GM23338 (cell line): ENCODE measurements at regions not wholly inside any gene's neighbourhood (a gene's known extent, or its start where the extent isn't known, plus 50 kb on each side); places are given as distances from the start of the nearest gene placed in this dataset.

ENCODE experiments used
- ATAC-seq: fragments of 200-7000 bp; cut with Tn5 transposase; 3 replicates; pipeline ENCODE4 v1.9.1; 2020
- DNase-seq: peaks from one replicate; pipeline ENCODE4 v3.0.0-alpha.2; 2015; ENCODE audit warnings: low spot score
- H2AFZ ChIP-seq: fragments of 200-600 bp; sonication (generic); 2 replicates; pipeline ENCODE4 v1.8.0; 2016; ENCODE audit warnings: antibody characterized with exemption, mild to moderate bottlenecking, moderate library complexity
- H3F3A ChIP-seq: fragments of 200-600 bp; sonication (generic); replicated peaks from 2 replicates; pipeline ENCODE4 v1.8.0; 2017; ENCODE audit warnings: antibody characterized with exemption, mixed run types, low read depth
- H3K27ac ChIP-seq: fragments of 200-600 bp; sonication (generic); 2 replicates; pipeline ENCODE4 v1.6.1; 2016; ENCODE audit warnings: low read depth
- H3K27me3 ChIP-seq: fragments of 200-600 bp; sonication (generic); 2 replicates; pipeline ENCODE4 v1.8.0; 2016; ENCODE audit warnings: mild to moderate bottlenecking, mixed run types, moderate library complexity; ENCODE audit not compliant: insufficient read depth
- H3K36me3 ChIP-seq: fragments of 200-600 bp; sonication (generic); 2 replicates; pipeline ENCODE4 v1.8.0; 2016; ENCODE audit warnings: mild to moderate bottlenecking; ENCODE audit not compliant: insufficient read depth
- H3K4me1 ChIP-seq: fragments of 200-600 bp; sonication (generic); 2 replicates; pipeline ENCODE4 v1.8.0; 2016; ENCODE audit warnings: mild to moderate bottlenecking, moderate library complexity; ENCODE audit not compliant: insufficient read depth
- H3K4me2 ChIP-seq: fragments of 200-600 bp; sonication (generic); 2 replicates; pipeline ENCODE4 v1.7.1; 2017; ENCODE audit warnings: mixed run types
- H3K4me3 ChIP-seq: fragments of 200-600 bp; sonication (generic); 2 replicates; pipeline ENCODE4 v1.6.1; 2016; ENCODE audit warnings: mixed run types
- H3K79me2 ChIP-seq: fragments of 200-600 bp; sonication (generic); replicated peaks from 2 replicates; pipeline ENCODE4 v1.8.0; 2017; ENCODE audit warnings: mild to moderate bottlenecking; ENCODE audit not compliant: insufficient read depth
- H3K9me2 ChIP-seq: fragments of 200-600 bp; sonication (generic); 2 replicates; pipeline ENCODE4 v1.8.0; 2017; ENCODE audit not compliant: insufficient read depth
- H4K20me1 ChIP-seq: fragments of 200-600 bp; sonication (generic); replicated peaks from 2 replicates; pipeline ENCODE4 v1.8.0; 2017; ENCODE audit warnings: mild to moderate bottlenecking; ENCODE audit not compliant: insufficient read depth
- H3K27ac Mint-ChIP-seq: 2 replicates; pipeline ENCODE4 v1.8.0; 2020; ENCODE audit warnings: inconsistent platforms, mild to moderate bottlenecking, moderate library complexity, mixed read lengths
- H3K27me3 Mint-ChIP-seq: 3 replicates; pipeline ENCODE4 v1.8.0; 2022; ENCODE audit warnings: low read depth, mild to moderate bottlenecking, moderate library complexity, mixed read lengths, inconsistent platforms; ENCODE audit not compliant: insufficient read depth, poor library complexity
- H3K36me3 Mint-ChIP-seq: 3 replicates; pipeline ENCODE4 v1.8.0; 2021; ENCODE audit warnings: low read depth, mild to moderate bottlenecking, inconsistent platforms, moderate library complexity, mixed read lengths
- H3K4me1 Mint-ChIP-seq: 3 replicates; pipeline ENCODE4 v1.8.0; 2020; ENCODE audit warnings: mild to moderate bottlenecking, inconsistent platforms, mixed read lengths
- H3K4me3 Mint-ChIP-seq: 3 replicates; pipeline ENCODE4 v1.8.0; 2021; ENCODE audit warnings: moderate library complexity, mild to moderate bottlenecking, inconsistent platforms, mixed read lengths
- H3K9me3 Mint-ChIP-seq: 3 replicates; pipeline ENCODE4 v1.8.0; 2020; ENCODE audit warnings: moderate library complexity, mild to moderate bottlenecking, inconsistent platforms, mixed read lengths
- CREB1 ChIP-seq: fragments of 250-450 bp; sonication (Bioruptor Pico); IDR thresholded peaks from 2 replicates; pipeline ENCODE4 v1.5.0; 2020; ENCODE audit warnings: low read depth, mild to moderate bottlenecking, moderate library complexity
- CTCF ChIP-seq, 2 experiments: fragments of 200-600 bp in 1 of 2; sonication (generic) in 1 of 2; conservative IDR thresholded peaks; 2 replicates each; pipeline versions ENCODE4 v1.5.1 to v1.6.1; 2016 to 2017; ENCODE audit warnings: antibody characterized with exemption in 2 of 2, low read depth in 2 of 2, mild to moderate bottlenecking in 2 of 2, moderate library complexity in 1 of 2
- EZH2 ChIP-seq: fragments of 200-600 bp; sonication (generic); IDR thresholded peaks from one replicate; pipeline ENCODE4 v1.8.0; 2017; ENCODE audit warnings: antibody characterized with exemption, mild to moderate bottlenecking, low read depth; ENCODE audit not compliant: unreplicated experiment
- NANOG ChIP-seq: IDR thresholded peaks from 2 replicates; pipeline ENCODE4 v1.6.1; 2016; ENCODE audit warnings: antibody characterized with exemption, borderline replicate concordance
- REST ChIP-seq: IDR thresholded peaks from one replicate; pipeline ENCODE4 v1.6.1; 2018; ENCODE audit warnings: antibody characterized with exemption; ENCODE audit not compliant: unreplicated experiment
- STAT1 ChIP-seq: IDR thresholded peaks from one replicate; pipeline ENCODE4 v1.6.1; 2016; ENCODE audit warnings: antibody characterized with exemption; ENCODE audit not compliant: unreplicated experiment
- ZNF462 ChIP-seq: fragments of 250-450 bp; sonication (Bioruptor Pico); IDR thresholded peaks from 2 replicates; pipeline ENCODE4 v1.5.0; 2020; ENCODE audit warnings: mild to moderate bottlenecking, moderate library complexity

- no peak overlapping the region for H2AFZ ChIP-seq
- Mint-ChIP-seq H3K4me1 (peaks cover 13% of the 10 kb centered on the region), H3K27ac (no peak overlapping the region), H3K9me3 (peaks cover 17% of the 10 kb centered on the region), H3K4me3 (no peak overlapping the region), H3K36me3 (peaks cover 21% of the 10 kb centered on the region), H3K27me3 (no peaks in the 10 kb centered on the region)
- no peak for DNase-seq
- no peak for ATAC-seq
- H3K79me2 ChIP-seq: no peaks in the 10 kb centered on the region
- H3F3A ChIP-seq: no peaks in the 10 kb centered on the region
- no peak overlapping the region for H3K4me3 ChIP-seq
- no peaks in the 10 kb centered on the region for H4K20me1 ChIP-seq
- no peak for TF ChIP-seq CREB1 (CRISPR knock-in tag)
- no peak for TF ChIP-seq EZH2
- no peak for TF ChIP-seq CTCF (conservative IDR thresholded peaks at IDR 0.05; ENCODE audit: low read depth in 2 of 2)
- no peak for TF ChIP-seq STAT1
- no peak for TF ChIP-seq NANOG
- no peaks in the 10 kb centered on the region for H3K9me2 ChIP-seq
- H3K4me1 ChIP-seq: peaks cover 16% of the 10 kb centered on the region
- H3K27ac ChIP-seq: no peak overlapping the region
- H3K27me3 ChIP-seq: no peaks in the 10 kb centered on the region
- H3K36me3 ChIP-seq: peaks cover 7% of the 10 kb centered on the region; the same call in 1 of the 2 replicates
- H3K4me2 ChIP-seq: no peak overlapping the region
Observed at GRCh38 chr7:81407094-81407493, 362.8 kb downstream of the HGF start.

GRCh38 chr7:81404669-81405068 is 365.2 kb downstream of the HGF start:
- H3K9me2 ChIP-seq: no peaks in the 10 kb centered on the region
- H3K4me1 ChIP-seq: no peaks in the 10 kb centered on the region
- H3K9me3 Mint-ChIP-seq: peaks cover 17% of the 10 kb centered on the region
- DNase-seq (peak; percentile 71), ATAC-seq (0 out of 3 replicates have a peak, but pooled peaks have one; percentile 28)
- H3K27ac Mint-ChIP-seq: no peak overlapping the region
- no peak overlapping the region for H3K4me3 Mint-ChIP-seq
- H3F3A ChIP-seq: no peaks in the 10 kb centered on the region
- TF ChIP-seq CREB1 (CRISPR knock-in tag) (no peak), ZNF462 (CRISPR knock-in tag) (0 out of 2 replicates have a peak, but pooled peaks have one; percentile 2), REST (no peak), EZH2 (no peak)
- H3K27ac ChIP-seq: no peak overlapping the region
- no peak overlapping the region for H3K4me3 ChIP-seq
- H2AFZ ChIP-seq: no peak overlapping the region
- no peaks in the 10 kb centered on the region for H3K27me3 Mint-ChIP-seq
- H3K4me2 ChIP-seq: no peak overlapping the region
- H3K36me3 Mint-ChIP-seq: peaks cover 21% of the 10 kb centered on the region
- no peaks in the 10 kb centered on the region for H3K4me1 Mint-ChIP-seq
- H3K27me3 ChIP-seq: no peaks in the 10 kb centered on the region
- no peaks in the 10 kb centered on the region for H4K20me1 ChIP-seq
- peaks cover 7% of the 10 kb centered on the region; the same call in 1 of the 2 replicates for H3K36me3 ChIP-seq
- H3K79me2 ChIP-seq: no peaks in the 10 kb centered on the region
